ENCODE measurements at regions not wholly inside any gene's neighbourhood (a gene's known extent, or its start where the extent isn't known, plus 50 kb on each side); places are given as distances from the start of the nearest gene placed in this dataset.

GRCh38 chr6:4271761-4272470, 136.5 kb upstream of the ECI2 start:
- H3K9me3 ChIP-seq, result no peaks in the 10 kb centered on the region

GRCh38 chr6:4270776-4271175, 135.4 kb upstream of the ECI2 start:
- intact Hi-C loops (cut with DNase I), result no loop called here

More at GRCh38 chr6:4271761-4272470, 136.5 kb upstream of the ECI2 start:
- ATAC-seq (no peak), DNase-seq (no peak)
- Histone ChIP-seq H3K4me3 (no peak overlapping the region), H3K27ac (no peak overlapping the region), H3K27me3 (ENCODE audit: low read depth) (no peaks in the 10 kb centered on the region), H3K36me3 (no peaks in the 10 kb centered on the region), H3K4me1 (no peaks in the 10 kb centered on the region)
- TF ChIP-seq CTCF (IDR thresholded peaks at IDR 0.05), result no peak
- intact Hi-C loops (cut with DNase I), result no loop called here

GRCh38 chr6:4270001-4270400, 134.6 kb upstream of the ECI2 start:
- ATAC-seq, result no peak
- H3K27me3 ChIP-seq (ENCODE audit: low read depth), result no peaks in the 10 kb centered on the region
- no peaks in the 10 kb centered on the region for H3K9me3 ChIP-seq
- intact Hi-C loops (cut with DNase I), result no loop called here
- no peaks in the 10 kb centered on the region for H3K4me1 ChIP-seq
- no peaks in the 10 kb centered on the region for H3K36me3 ChIP-seq
- no peak overlapping the region for H3K4me3 ChIP-seq
- TF ChIP-seq CTCF (IDR thresholded peaks at IDR 0.05), result no peak
- no peak for DNase-seq
- no peak overlapping the region for H3K27ac ChIP-seq

More at GRCh38 chr6:4270776-4271175, 135.4 kb upstream of the ECI2 start:
- H3K27ac ChIP-seq, result no peak overlapping the region
- no peaks in the 10 kb centered on the region for H3K4me1 ChIP-seq
- H3K36me3 ChIP-seq, result no peaks in the 10 kb centered on the region
- TF ChIP-seq CTCF (IDR thresholded peaks at IDR 0.05), result no peak
- DNase-seq, result no peak
- no peak overlapping the region for H3K4me3 ChIP-seq
- no peaks in the 10 kb centered on the region for H3K9me3 ChIP-seq
- ATAC-seq, result no peak
- H3K27me3 ChIP-seq (ENCODE audit: low read depth), result no peaks in the 10 kb centered on the region

GRCh38 chr6:4268171-4268570, 132.8 kb upstream of the ECI2 start:
- H3K27ac ChIP-seq, result no peak overlapping the region
- no peaks in the 10 kb centered on the region for H3K27me3 ChIP-seq (ENCODE audit: low read depth)
- no peak for DNase-seq
- H3K9me3 ChIP-seq, result no peaks in the 10 kb centered on the region
- H3K4me3 ChIP-seq, result no peak overlapping the region
- no peak for TF ChIP-seq CTCF (IDR thresholded peaks at IDR 0.05)
- intact Hi-C loops (cut with DNase I), result no loop called here
- H3K4me1 ChIP-seq, result no peaks in the 10 kb centered on the region
- H3K36me3 ChIP-seq, result no peaks in the 10 kb centered on the region
- ATAC-seq, result no peak

- H3K27ac ChIP-seq, result no peak overlapping the region
- DNase-seq, result no peak
- no peak for ATAC-seq
- H3K36me3 ChIP-seq, result no peaks in the 10 kb centered on the region
- intact Hi-C loops (cut with DNase I), result no loop called here
- H3K27me3 ChIP-seq (ENCODE audit: low read depth), result no peaks in the 10 kb centered on the region
- no peaks in the 10 kb centered on the region for H3K9me3 ChIP-seq
- TF ChIP-seq CTCF (IDR thresholded peaks at IDR 0.05), result no peak
- H3K4me1 ChIP-seq, result no peaks in the 10 kb centered on the region
- no peak overlapping the region for H3K4me3 ChIP-seq
These were observed 130.4 kb upstream of the ECI2 start for GRCh38 chr6:4265740-4266139.
